CD8-positive, alpha-beta memory T cell (primary cell): ENCODE measurements at regions not wholly inside any gene's neighbourhood (a gene's known extent, or its start where the extent isn't known, plus 50 kb on each side); places are given as distances from the start of the nearest gene placed in this dataset.

Experiments
- CTCF ChIA-PET: fragments of 350-600 bp; sonication (Branson Sonifier 250); formaldehyde crosslinking; loops from one replicate; lab custom pipeline; 2021; ENCODE audit warnings: antibody characterized with exemption; lab: Charles Lee
- POLR2A ChIA-PET: fragments of 350-600 bp; sonication (Branson Sonifier 250); formaldehyde crosslinking; loops from one replicate; lab custom pipeline; 2021; ENCODE audit warnings: antibody characterized with exemption; lab: Charles Lee
- DNase-seq, 5 donors: peaks; one replicate each; pipeline versions ENCODE4 v3.0.0 to v3.0.0-alpha.2; 2020 to 2022; ENCODE audit warnings: mixed read lengths in 1 of 5
- H3K27ac ChIP-seq: one replicate; pipeline ENCODE4 v1.7.0; 2013; ENCODE audit warnings: low read depth, mild to moderate bottlenecking, low read length, moderate library complexity
- H3K27me3 ChIP-seq: 2 replicates; pipeline ENCODE4 v1.7.0; 2013; ENCODE audit warnings: low read length, mild to moderate bottlenecking; ENCODE audit not compliant: insufficient read depth, poor library complexity, severe bottlenecking
- H3K36me3 ChIP-seq: 2 replicates; pipeline ENCODE4 v1.7.0; 2013; ENCODE audit warnings: mild to moderate bottlenecking, low read length, moderate library complexity; ENCODE audit not compliant: insufficient read depth
- H3K4me1 ChIP-seq: 2 replicates; pipeline ENCODE4 v1.7.0; 2013; ENCODE audit warnings: mild to moderate bottlenecking, low read length, moderate library complexity; ENCODE audit not compliant: insufficient read depth
- H3K4me3 ChIP-seq: 2 replicates; pipeline ENCODE4 v1.7.0; 2013; ENCODE audit warnings: mild to moderate bottlenecking, low read length
- H3K9me3 ChIP-seq: 2 replicates; pipeline ENCODE4 v1.7.0; 2013; ENCODE audit warnings: mild to moderate bottlenecking, low read length
- H3K27ac Mint-ChIP-seq, 8 donors: one replicate each; pipeline ENCODE4 v1.8.0; 2020 to 2021; ENCODE audit warnings: mixed read lengths in 8 of 8, mild to moderate bottlenecking in 6 of 8, inconsistent platforms in 3 of 8, moderate library complexity in 3 of 8
- H3K27me3 Mint-ChIP-seq, 2 donors: one replicate each; pipeline ENCODE4 v1.8.0; 2020 to 2021; ENCODE audit warnings: mixed read lengths in 2 of 2, mild to moderate bottlenecking in 1 of 2, moderate library complexity in 1 of 2
- H3K36me3 Mint-ChIP-seq, 3 donors: one replicate each; pipeline ENCODE4 v1.8.0; 2020 to 2021; ENCODE audit warnings: mixed read lengths in 3 of 3, inconsistent platforms in 1 of 3, mild to moderate bottlenecking in 1 of 3
- H3K4me1 Mint-ChIP-seq, 3 donors: one replicate each; pipeline ENCODE4 v1.8.0; 2020 to 2021; ENCODE audit warnings: mixed read lengths in 3 of 3, inconsistent platforms in 1 of 3, mild to moderate bottlenecking in 1 of 3
- H3K4me3 Mint-ChIP-seq, 7 donors: one replicate each; pipeline ENCODE4 v1.8.0; 2020 to 2021; ENCODE audit warnings: mixed read lengths in 7 of 7, mild to moderate bottlenecking in 6 of 7, moderate library complexity in 4 of 7, inconsistent platforms in 2 of 7
- H3K9me3 Mint-ChIP-seq, 5 donors: one replicate each; pipeline ENCODE4 v1.8.0; 2020 to 2022; ENCODE audit warnings: mixed read lengths in 5 of 5, mild to moderate bottlenecking in 3 of 5, moderate library complexity in 2 of 5, inconsistent platforms in 1 of 5

DNA sequence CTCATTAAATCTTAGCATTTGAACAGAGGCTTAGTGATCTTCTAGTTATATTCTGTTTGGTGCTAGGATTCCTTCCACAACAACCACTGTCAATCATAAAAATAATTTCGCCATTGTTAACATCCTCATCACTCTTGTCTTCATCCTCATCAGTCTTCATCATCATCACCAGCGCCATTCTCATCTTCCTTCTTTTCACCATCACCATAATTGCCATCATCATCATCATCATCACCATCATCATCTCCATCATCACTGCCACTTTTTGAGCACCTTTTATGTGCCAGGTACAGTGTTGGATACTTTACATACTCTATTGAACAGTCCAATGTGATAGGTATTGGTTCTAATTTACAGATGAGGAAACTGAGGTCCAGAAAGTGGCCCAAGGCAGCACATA, 245.7 kb downstream of the PTPRU start:
- Mint-ChIP-seq H3K27ac (no peak overlapping the region), H3K4me1 (no peaks in the 10 kb centered on the region), H3K36me3 (no peaks in the 10 kb centered on the region), H3K9me3 (peaks cover 0 to 3% (median 2%) of the 10 kb centered on the region in 5 donors), H3K4me3 (no peak overlapping the region), H3K27me3 (peaks cover 23 to 25% of the 10 kb centered on the region in 2 donors)
- POLR2A ChIA-PET = no interaction called here
- H3K27ac ChIP-seq = no peak overlapping the region
- no peaks in the 10 kb centered on the region for H3K9me3 ChIP-seq
- H3K36me3 ChIP-seq = no peaks in the 10 kb centered on the region
- H3K4me3 ChIP-seq = no peak overlapping the region
- no peaks in the 10 kb centered on the region for H3K4me1 ChIP-seq
- no peak for DNase-seq
- CTCF ChIA-PET = no interaction called here
- peaks cover 12% of the 10 kb centered on the region for H3K27me3 ChIP-seq

DNA sequence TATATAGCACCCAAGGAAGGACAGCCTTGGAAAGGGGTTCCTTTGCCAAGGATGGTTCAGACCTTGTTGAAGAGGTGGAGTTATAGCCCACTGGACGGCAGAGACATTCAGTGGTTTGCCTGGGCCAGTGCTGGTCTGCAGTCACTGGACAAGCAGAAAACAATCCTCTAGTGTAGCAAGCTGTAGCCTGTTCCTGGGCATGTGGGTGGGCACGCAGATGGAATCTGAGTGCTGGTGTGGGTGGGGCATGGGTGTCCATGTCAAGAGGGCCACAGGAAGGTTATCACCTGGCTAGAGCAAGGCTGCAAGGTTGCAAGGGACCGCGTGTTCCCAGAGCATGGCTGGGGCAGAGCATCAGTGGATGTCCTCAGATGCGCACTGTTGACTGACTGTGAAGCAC, 244.7 kb downstream of the PTPRU start:
- Histone ChIP-seq H3K27me3 (peaks cover 12% of the 10 kb centered on the region), H3K9me3 (no peaks in the 10 kb centered on the region), H3K36me3 (no peaks in the 10 kb centered on the region), H3K4me3 (no peak overlapping the region), H3K27ac (no peak overlapping the region), H3K4me1 (no peaks in the 10 kb centered on the region)
- H3K27ac Mint-ChIP-seq = no peak overlapping the region
- peaks cover 24 to 34% of the 10 kb centered on the region in 2 donors for H3K27me3 Mint-ChIP-seq
- no peak for DNase-seq
- H3K9me3 Mint-ChIP-seq = peaks cover 0 to 3% (median 2%) of the 10 kb centered on the region in 5 donors
- H3K4me1 Mint-ChIP-seq = no peaks in the 10 kb centered on the region
- no peak overlapping the region for H3K4me3 Mint-ChIP-seq
- ChIA-PET POLR2A (no interaction called here), CTCF (no interaction called here)
- no peaks in the 10 kb centered on the region for H3K36me3 Mint-ChIP-seq

DNA sequence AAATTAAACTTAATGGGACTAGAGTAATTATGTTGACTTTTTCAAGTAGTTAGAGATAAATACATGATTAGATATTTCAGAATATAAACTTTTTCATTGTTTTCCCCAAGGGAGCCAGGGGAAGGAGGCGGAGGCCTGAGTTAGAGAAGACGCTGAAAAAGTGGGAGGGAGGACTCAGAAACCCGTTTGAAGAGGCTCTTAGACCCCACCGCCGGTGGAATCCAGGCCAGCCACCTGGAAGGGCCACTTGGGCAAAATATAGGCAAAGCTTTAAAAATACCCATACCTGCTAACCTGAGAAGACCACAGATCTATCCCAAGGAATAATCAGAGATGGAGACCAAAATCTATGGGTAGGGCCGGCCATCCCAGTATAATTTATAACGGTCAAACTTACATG, 242.6 kb downstream of the PTPRU start:
- no peak overlapping the region for H3K27ac ChIP-seq
- peaks cover 27 to 55% of the 10 kb centered on the region in 2 donors for H3K27me3 Mint-ChIP-seq
- peaks cover 0 to 1% (median 0%) of the 10 kb centered on the region in 3 donors for H3K36me3 Mint-ChIP-seq
- H3K4me1 ChIP-seq = no peaks in the 10 kb centered on the region
- no peaks in the 10 kb centered on the region for H3K4me1 Mint-ChIP-seq
- POLR2A ChIA-PET = no interaction called here
- peaks cover 0 to 3% (median 2%) of the 10 kb centered on the region in 5 donors for H3K9me3 Mint-ChIP-seq
- CTCF ChIA-PET = no interaction called here
- H3K36me3 ChIP-seq = no peaks in the 10 kb centered on the region
- DNase-seq = no peak
- no peaks in the 10 kb centered on the region for H3K9me3 ChIP-seq
- peaks cover 12% of the 10 kb centered on the region for H3K27me3 ChIP-seq
- no peak overlapping the region for H3K4me3 Mint-ChIP-seq
- H3K27ac Mint-ChIP-seq = no peak overlapping the region
- no peak overlapping the region for H3K4me3 ChIP-seq

DNA sequence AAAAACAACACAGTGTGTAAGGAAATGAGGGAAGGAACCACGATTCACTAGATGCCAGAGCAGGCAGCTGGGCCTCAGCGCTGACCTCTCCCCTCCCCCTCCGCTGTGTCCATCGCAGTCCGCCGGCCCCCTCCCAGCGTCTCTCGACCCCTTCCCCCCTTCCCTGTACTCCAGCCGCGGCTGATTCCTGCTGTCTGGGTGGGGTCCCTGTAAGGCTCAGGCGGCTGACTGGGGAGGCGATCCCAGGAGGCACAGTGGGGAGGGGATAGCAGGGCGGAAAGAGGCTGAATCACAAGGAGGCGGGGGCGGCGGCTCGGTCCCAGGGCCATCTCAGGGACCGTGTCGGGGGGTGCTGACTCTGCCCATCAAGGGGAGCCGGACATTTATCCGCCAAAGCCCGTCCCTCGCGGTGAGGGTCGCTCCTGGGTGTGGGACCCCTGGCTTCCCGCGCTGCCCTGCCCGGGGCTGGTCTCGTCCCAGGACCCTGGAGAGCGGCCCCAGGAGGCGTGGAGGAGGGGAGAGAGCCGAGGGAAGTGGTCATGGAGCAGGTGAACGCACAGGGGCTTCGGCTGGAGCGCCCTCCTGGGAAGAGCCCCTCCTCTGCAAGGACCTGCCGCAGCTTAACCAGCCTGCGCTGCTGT, 241.9 kb downstream of the PTPRU start:
- peaks cover 29 to 61% of the 10 kb centered on the region in 2 donors for H3K27me3 Mint-ChIP-seq

DNA sequence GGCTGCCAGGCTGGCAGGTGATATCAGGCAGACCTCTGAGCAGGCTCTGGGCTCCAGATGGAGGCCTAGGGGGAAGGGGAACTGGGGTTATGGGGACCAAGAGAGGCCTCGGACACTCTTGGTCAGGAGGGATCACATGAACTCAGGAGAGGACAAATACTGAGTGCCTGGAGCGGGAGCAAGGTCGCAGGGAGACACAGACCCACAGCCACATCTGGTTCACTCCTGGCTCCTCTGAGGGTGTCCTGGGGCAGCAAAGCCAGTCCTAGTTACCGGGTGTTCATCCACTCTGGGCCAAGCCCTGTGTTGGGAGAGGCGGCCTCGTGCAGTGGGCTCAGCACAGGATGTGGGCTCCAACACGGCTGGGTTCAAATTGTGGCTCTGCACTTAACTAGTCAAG, 239.0 kb downstream of the PTPRU start:
- no peaks in the 10 kb centered on the region for H3K4me1 ChIP-seq
- Mint-ChIP-seq H3K27ac (no peak overlapping the region), H3K36me3 (peaks cover 0 to 1% (median 0%) of the 10 kb centered on the region in 3 donors), H3K9me3 (peaks cover 0 to 2% (median 0%) of the 10 kb centered on the region in 5 donors), H3K4me1 (no peaks in the 10 kb centered on the region), H3K27me3 (peaks cover 30 to 64% of the 10 kb centered on the region in 2 donors), H3K4me3 (peak overlapping the region in 1 of 7 donors; percentile 57)
- H3K27me3 ChIP-seq = peaks cover 12% of the 10 kb centered on the region
- H3K9me3 ChIP-seq = no peaks in the 10 kb centered on the region
- H3K4me3 ChIP-seq = no peak overlapping the region
- DNase-seq = peak in 1 of 5 donors; percentile 19
- H3K36me3 ChIP-seq = no peaks in the 10 kb centered on the region
- CTCF ChIA-PET = no interaction called here
- H3K27ac ChIP-seq = no peak overlapping the region
- POLR2A ChIA-PET = no interaction called here

More for the DNA sequence above, 241.9 kb downstream of the PTPRU start:
- peaks cover 12% of the 10 kb centered on the region for H3K27me3 ChIP-seq
- H3K36me3 ChIP-seq = no peaks in the 10 kb centered on the region
- H3K4me1 ChIP-seq = no peaks in the 10 kb centered on the region
- ChIA-PET CTCF (no interaction called here), POLR2A (no interaction called here)
- H3K9me3 ChIP-seq = no peaks in the 10 kb centered on the region
- Mint-ChIP-seq H3K4me1 (no peaks in the 10 kb centered on the region), H3K27ac (no peak overlapping the region), H3K4me3 (no peak overlapping the region), H3K36me3 (peaks cover 0 to 1% (median 0%) of the 10 kb centered on the region in 3 donors), H3K9me3 (peaks cover 0 to 3% (median 2%) of the 10 kb centered on the region in 5 donors)
- H3K4me3 ChIP-seq = no peak overlapping the region
- H3K27ac ChIP-seq = no peak overlapping the region
- DNase-seq = peak in 1 of 5 donors; percentile 9

DNA sequence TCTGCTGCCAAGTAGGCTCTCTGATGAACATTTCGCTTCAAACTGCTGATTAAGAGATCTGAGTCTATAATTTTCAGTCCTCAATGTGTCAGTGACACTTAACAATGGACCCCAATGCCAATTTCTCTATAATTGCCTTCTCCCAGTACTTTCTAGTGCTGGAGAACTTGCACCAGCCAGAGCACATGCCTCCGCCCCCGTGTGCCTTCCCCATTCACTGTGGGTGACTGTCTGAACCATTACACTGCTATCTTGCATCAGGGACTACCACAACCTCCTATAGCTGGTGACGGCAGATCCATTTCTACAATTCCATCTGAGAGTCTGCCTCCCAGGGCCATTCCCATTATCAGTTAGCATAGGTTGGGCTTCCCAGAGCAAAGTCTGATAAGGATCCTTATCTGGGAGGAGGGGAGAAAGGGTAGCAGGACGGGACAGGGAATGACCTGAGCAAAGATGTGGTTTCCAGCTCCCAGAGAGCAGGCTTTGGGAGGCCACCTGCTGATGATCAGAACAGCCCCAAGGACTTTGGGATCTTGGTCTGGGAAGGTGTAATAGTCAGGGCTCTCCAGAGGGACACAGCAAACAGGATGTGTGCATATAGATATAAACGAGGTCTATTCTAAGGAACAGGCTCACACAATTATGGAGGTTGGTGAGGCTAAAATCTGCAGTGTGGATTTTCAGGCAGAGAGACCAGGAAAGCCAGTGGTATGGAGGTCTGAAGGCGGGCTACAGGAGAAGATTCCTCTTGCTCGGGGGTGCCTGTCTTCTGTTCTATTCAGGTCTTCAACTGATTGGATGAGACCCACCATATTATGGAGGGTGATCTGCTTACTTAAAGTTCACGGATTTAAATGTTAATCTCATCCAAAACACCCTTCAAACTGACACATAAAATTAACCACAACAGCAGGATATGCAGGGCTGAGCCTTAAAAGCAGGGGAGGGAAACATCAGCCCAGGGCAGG, 238.2 kb downstream of the PTPRU start:
- Mint-ChIP-seq H3K27ac (no peak overlapping the region), H3K9me3 (peaks cover 0 to 2% (median 0%) of the 10 kb centered on the region in 5 donors), H3K36me3 (peaks cover 0 to 1% (median 0%) of the 10 kb centered on the region in 3 donors), H3K27me3 (peaks cover 29 to 68% of the 10 kb centered on the region in 2 donors), H3K4me3 (no peak overlapping the region), H3K4me1 (no peaks in the 10 kb centered on the region)
- no peaks in the 10 kb centered on the region for H3K4me1 ChIP-seq
- no peaks in the 10 kb centered on the region for H3K36me3 ChIP-seq
- POLR2A ChIA-PET = no interaction called here
- no peak overlapping the region for H3K4me3 ChIP-seq
- H3K9me3 ChIP-seq = no peaks in the 10 kb centered on the region
- H3K27me3 ChIP-seq = peaks cover 8% of the 10 kb centered on the region
- CTCF ChIA-PET = no interaction called here
- H3K27ac ChIP-seq = no peak overlapping the region
- peak in 1 of 5 donors; percentile 8 for DNase-seq

DNA sequence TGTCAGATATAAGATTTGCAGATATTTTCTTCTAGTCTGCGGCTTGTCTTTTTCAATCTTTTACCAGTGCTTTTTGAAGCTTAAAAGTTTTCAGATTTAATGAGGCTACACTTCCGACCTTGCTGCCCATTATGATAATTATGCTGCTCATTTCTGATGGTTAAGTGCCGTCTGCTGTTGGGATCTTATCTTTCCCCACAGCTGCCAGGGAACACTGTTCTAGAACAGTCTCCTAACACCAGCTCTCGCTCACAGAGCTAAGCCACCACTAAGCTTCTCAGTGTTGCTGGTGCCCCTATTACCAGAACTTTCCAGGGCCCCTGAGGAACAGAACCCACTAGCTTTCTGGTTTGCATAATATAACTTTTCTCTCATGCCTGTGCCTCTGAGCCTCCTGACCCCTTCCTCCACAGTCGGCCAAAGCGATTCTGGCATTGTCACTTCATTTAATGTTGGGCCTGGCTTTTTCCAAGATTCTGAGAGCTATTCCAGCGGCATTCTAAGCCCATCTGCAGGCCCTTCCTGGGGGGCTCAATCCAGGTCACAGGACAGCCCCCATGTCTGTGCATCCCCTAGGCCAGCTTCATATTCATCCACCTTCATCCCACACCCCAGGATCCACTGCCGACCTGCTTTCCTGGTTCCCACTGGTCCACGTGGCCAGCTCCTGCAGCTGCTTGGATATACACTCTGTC, 237.0 kb downstream of the PTPRU start:
- POLR2A ChIA-PET = no interaction called here
- Histone ChIP-seq H3K9me3 (no peaks in the 10 kb centered on the region), H3K27me3 (peaks cover 5% of the 10 kb centered on the region), H3K27ac (no peak overlapping the region), H3K4me3 (no peak overlapping the region), H3K4me1 (no peaks in the 10 kb centered on the region), H3K36me3 (no peaks in the 10 kb centered on the region)
- Mint-ChIP-seq H3K27me3 (peaks cover 25 to 64% of the 10 kb centered on the region in 2 donors), H3K9me3 (peaks cover 0 to 2% (median 0%) of the 10 kb centered on the region in 5 donors), H3K4me3 (no peak overlapping the region), H3K36me3 (peaks cover 0 to 1% (median 0%) of the 10 kb centered on the region in 3 donors), H3K27ac (no peak overlapping the region), H3K4me1 (no peaks in the 10 kb centered on the region)
- no peak for DNase-seq
- CTCF ChIA-PET = no interaction called here
